Activated naive CD4-positive, alpha-beta T cell treated with anti-CD3 and anti-CD28 coated beads, Interleukin-2, amount 50 U/mL, for 72 hours (primary cell): ENCODE measurements at regions not wholly inside any gene's neighbourhood (a gene's known extent, or its start where the extent isn't known, plus 50 kb on each side); places are given as distances from the start of the nearest gene placed in this dataset.

Experiments used
- ATAC-seq, 2 donors: fragments of 150-1000 bp; cut with Tn5 transposase; 2 replicates each; pipeline ENCODE4 v1.10.0; 2021; ENCODE audit warnings: mild to moderate bottlenecking in 2 of 2, moderate library complexity in 2 of 2
- DNase-seq, 2 donors: peaks; one replicate each; pipeline ENCODE4 v3.0.0; 2021 to 2022; ENCODE audit warnings: low spot score in 2 of 2
- H3K27ac Mint-ChIP-seq, 2 donors: one replicate each; pipeline ENCODE4 v1.8.0; 2022; ENCODE audit warnings: mild to moderate bottlenecking in 2 of 2, mixed read lengths in 2 of 2
- H3K36me3 Mint-ChIP-seq, 2 donors: one replicate each; pipeline ENCODE4 v1.8.0; 2022; ENCODE audit warnings: mixed read lengths in 2 of 2
- H3K9me3 Mint-ChIP-seq, 2 donors: one replicate each; pipeline ENCODE4 v1.8.0; 2022; ENCODE audit warnings: mixed read lengths in 2 of 2

DNA sequence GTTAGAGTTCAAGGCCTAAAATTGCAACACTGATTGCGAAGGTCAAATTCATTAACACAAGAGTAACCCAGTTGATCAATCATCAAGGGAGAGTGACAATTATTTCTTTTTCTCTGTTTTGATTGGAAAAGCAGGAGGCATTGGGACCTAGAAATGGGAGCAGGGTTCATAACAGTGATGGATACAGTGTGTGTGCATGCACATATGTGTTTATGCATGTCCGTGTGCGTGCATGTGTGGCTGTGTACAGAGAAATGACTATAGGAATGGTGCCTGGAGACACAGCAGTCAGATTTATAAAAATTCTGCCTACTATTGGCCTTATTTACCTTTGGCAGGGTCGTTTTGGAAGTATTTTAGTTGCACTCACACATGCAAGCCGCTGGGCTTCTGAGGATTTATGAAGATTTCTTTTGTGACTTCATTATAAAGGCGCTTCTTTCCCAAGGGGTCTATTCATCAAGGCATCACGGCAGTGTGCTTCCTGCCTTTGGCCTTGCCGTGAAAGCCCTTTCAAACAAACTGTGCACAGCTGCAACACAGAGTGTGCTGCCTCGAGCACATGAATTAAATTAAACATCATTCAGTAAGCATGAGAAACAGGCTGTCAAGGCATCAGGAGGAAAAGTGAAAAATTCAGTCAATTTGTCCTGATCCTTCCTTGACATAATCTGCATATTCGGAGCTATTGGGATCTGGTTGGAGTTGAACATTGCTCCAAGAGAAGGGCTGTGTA lies 122.8 kb upstream of the PUM3 start:
- peaks cover under 1 to 3% of the 10 kb centered on the region in 2 donors for H3K36me3 Mint-ChIP-seq
- no peak for DNase-seq
- no peak overlapping the region for H3K27ac Mint-ChIP-seq
- ATAC-seq: no peak
- peaks cover 7 to 8% of the 10 kb centered on the region in 2 donors for H3K9me3 Mint-ChIP-seq

DNA sequence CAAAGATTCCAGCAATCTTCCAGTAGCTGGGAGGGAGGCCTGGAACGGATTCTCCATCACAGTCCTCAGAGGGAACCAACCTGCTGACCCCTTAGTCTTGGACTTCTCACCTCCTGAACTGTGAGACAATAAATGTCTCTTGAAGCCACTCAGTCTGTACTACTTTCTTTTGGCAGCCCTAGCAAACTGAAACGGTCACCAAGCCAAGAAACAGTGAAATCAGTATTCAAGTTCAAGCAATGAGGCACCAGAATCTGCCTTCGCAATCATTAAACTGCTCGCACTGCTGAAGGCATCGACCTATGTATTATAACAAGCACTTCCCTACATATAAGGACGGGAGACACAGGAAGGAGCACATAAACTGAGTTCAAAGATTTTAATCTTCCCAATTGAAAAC lies 120.6 kb upstream of the PUM3 start:
- Mint-ChIP-seq H3K27ac (no peak overlapping the region), H3K36me3 (no peaks in the 10 kb centered on the region), H3K9me3 (peaks cover 1 to 2% of the 10 kb centered on the region in 2 donors)
- ATAC-seq (no peak), DNase-seq (no peak)

DNA sequence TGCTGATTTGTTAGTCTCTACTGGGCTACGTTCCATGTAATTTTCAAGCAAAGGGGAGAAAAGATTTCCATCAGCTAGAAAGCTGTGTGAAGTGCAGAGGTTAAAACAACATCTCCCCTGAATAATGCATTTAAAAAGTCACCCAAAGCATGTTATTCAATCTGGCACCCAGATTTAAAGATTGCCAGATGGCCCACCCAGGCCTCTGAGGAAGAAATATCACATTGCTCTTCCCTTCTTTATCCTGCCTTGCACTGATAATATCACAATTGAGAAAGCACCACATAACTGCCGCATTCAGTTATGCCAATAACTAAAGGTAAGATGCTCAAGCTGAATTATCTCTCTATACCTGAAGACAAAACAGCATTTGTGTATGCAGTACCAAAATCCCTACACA lies 119.4 kb upstream of the PUM3 start:
- H3K9me3 Mint-ChIP-seq: no peaks in the 10 kb centered on the region
- DNase-seq: no peak
- no peaks in the 10 kb centered on the region for H3K36me3 Mint-ChIP-seq
- no peak overlapping the region for H3K27ac Mint-ChIP-seq
- ATAC-seq: no peak

DNA sequence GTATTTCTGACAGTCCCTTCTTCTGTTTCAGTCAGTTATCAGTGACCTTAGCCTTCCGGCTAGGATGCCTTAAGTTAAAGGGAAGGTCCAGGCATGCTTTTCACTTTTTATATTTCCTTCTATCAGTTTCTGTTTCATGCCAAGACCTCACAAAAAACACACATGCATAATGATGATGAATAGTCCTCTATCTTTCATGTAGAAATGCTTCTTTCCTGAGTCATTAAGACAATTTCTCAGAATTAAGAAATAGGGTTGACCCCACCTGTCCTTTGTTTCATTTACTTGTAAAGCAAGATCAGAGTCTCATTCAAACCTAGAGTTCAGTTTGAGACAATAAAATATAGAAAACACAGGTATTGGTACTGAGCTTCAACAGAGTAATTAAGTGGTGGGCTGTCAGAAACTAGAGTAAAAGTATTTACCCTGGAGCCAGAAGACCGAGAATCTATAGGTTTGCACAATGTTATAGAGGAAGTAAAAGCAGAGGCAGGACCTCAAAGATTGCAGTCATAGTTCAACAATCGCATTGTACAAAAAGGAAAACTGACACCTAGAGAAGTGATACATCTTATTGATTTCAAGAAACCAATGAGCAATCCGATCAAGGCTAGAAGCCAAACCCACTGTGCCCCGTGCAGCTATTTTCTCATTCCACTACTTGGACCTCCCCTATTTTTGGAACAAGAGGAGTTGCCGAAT lies 118.7 kb upstream of the PUM3 start:
- ATAC-seq: peak in 1 of 2 donors; percentile 67
- Mint-ChIP-seq H3K27ac (no peak overlapping the region), H3K9me3 (no peaks in the 10 kb centered on the region), H3K36me3 (no peaks in the 10 kb centered on the region)
- no peak for DNase-seq

DNA sequence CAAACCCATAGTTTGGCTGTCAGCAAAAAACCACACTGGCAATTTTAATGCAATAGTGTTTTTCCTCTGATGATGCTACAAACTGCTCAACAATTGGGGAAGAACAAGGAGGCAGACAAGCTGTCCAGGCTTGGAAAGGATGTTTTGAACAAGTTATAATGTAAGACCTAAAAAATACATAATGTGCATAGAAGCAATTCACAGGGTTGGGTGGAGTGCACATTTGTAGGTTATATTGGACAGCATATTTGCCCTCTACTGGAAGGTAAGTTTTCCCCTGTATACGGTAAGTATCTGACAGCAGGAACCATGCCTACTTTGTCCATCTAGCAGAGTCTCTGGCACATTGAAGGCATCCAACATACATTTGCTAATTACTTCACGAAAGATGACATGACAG lies 114.3 kb upstream of the PUM3 start:
- H3K36me3 Mint-ChIP-seq: no peaks in the 10 kb centered on the region
- DNase-seq (no peak), ATAC-seq (no peak)
- H3K27ac Mint-ChIP-seq: no peak overlapping the region
- H3K9me3 Mint-ChIP-seq: no peaks in the 10 kb centered on the region

DNA sequence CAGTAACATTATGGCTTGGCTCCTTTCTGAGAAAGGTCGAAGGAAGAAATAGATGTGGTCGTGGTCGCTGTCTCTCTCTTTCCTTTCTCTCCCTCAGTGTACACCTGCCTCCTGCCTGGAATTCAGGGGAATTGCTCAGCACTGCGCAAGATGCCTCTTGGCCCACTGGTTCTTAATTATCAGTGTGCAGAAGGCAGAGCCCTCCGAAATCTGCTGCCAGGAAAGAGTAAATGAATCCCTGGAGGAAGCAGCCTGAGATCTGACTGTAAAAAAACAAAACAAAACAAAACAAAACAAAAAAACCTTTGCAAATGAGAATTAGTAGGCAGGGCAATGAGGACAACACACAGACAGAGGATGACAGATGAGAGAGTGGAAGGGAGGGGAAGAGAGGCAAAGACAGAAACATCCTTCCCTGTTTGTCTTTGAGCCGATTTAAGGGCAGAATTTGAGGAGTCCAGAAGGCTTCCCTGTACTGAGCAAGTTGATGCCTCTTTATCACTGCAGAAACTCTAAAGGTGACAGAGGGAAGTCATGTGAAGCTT lies 113.8 kb upstream of the PUM3 start:
- H3K9me3 Mint-ChIP-seq: no peaks in the 10 kb centered on the region
- no peaks in the 10 kb centered on the region for H3K36me3 Mint-ChIP-seq
- H3K27ac Mint-ChIP-seq: no peak overlapping the region
- ATAC-seq (no peak), DNase-seq (no peak)

DNA sequence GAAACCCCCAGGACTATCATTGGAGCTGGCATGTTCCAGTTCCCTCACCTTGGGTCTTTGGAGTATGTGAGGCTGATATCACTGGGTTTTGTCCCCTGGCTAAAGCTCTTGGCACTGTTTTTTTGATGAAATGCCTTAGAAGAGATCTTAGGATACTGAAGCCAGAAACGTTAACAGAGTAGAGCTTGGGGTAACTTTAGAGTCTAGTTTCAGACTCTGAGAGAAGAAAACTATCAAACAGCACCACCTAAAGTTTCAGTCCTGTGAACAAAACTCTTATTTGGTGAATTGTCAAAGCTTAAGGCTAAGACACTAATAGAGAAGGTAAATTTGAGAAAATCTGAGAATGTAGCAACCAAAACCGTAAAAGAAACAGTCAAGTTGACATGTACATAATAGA lies 111.7 kb upstream of the PUM3 start:
- ATAC-seq: no peak
- DNase-seq: no peak
- no peaks in the 10 kb centered on the region for H3K36me3 Mint-ChIP-seq
- no peaks in the 10 kb centered on the region for H3K9me3 Mint-ChIP-seq
- no peak overlapping the region for H3K27ac Mint-ChIP-seq

DNA sequence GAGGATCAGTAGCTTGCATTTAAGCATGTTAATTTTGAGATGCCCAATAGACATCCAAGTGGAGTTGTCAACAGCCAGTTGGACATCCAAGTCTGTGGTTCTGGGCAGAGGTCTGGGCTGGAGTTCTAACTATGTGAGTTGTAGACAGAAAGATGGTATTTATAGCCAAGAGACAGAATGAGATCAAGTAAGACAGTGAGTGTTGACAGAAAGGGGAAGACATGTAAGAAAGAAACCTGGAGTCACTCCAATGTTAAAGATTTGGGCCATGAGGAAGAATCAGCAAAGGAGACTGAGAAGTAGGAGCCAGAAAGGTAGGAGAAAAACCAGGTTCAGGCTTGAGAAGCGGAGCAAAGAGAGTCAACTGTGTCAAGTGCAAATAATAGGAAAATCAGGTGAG lies 95.5 kb upstream of the PUM3 start:
- DNase-seq (no peak), ATAC-seq (no peak)
- Mint-ChIP-seq H3K36me3 (no peaks in the 10 kb centered on the region), H3K9me3 (no peaks in the 10 kb centered on the region), H3K27ac (no peak overlapping the region)

DNA sequence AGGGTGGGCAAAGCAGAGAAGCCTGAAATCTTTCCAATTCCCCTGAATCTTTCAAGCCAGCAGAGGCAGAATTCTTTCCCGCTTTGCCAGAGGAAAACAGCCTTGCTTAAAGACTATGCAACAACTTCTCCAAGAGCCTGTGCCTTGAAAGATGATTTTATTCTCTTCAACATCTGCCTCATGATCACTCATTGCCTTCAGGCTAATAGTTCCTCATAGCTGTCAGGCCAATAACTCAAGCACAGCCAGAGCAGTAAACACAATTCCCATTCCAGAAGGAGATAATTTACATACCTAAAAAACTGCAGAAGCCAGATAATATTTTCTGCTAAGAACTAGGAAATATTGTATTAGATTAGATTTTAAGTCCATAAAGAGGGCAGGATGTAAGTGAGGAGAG lies 92.3 kb upstream of the PUM3 start:
- no peak overlapping the region for H3K27ac Mint-ChIP-seq
- H3K36me3 Mint-ChIP-seq: no peaks in the 10 kb centered on the region
- ATAC-seq: no peak
- DNase-seq: no peak
- H3K9me3 Mint-ChIP-seq: no peaks in the 10 kb centered on the region

DNA sequence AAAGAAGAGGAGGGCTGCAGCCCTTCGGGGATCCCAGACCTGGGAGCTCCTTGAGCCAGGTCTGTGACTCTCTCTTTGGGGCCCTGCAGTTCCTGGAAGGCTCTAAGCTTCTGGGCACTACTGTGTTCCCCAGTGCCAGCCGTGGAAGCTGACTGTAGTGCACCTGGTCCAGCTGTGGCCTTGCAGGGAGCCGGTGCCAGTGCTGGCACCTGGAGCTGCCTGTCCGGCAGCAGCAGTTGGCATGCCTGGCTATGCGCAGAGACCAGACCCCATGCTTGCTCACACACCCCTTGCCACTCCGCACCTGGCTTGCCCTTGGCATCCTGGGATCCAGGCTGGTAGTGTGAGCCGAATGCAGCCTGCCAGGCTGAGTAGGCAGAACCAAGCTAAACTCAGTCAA lies 91.0 kb upstream of the PUM3 start:
- Mint-ChIP-seq H3K27ac (no peak overlapping the region), H3K36me3 (no peaks in the 10 kb centered on the region)

DNA sequence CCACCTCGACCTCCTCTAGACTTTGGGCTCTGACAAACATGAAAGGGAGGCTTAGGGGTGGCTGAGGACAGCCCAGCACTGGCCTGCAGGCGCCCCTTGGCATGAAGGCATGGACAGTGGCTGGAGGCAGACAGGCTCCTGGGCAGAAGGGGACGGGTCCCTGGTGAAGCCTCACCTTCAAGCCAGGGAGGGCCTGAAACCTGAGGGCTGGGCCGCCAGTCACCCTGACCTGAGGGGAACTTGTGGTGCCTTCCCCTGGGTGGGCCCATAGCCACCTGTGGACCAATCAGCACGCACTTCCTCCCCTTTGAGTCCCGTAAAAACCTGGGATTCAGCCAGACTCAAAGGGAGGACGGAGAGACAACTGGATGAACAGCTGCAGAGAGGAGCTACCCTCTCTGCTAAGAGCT lies 90.4 kb upstream of the PUM3 start:
- ATAC-seq (no peak), DNase-seq (no peak)
- H3K27ac Mint-ChIP-seq: no peak overlapping the region
- no peaks in the 10 kb centered on the region for H3K9me3 Mint-ChIP-seq
- H3K36me3 Mint-ChIP-seq: no peaks in the 10 kb centered on the region

More for the DNA sequence above, 91.0 kb upstream of the PUM3 start:
- no peak for ATAC-seq
- no peaks in the 10 kb centered on the region for H3K9me3 Mint-ChIP-seq
- DNase-seq: no peak

DNA sequence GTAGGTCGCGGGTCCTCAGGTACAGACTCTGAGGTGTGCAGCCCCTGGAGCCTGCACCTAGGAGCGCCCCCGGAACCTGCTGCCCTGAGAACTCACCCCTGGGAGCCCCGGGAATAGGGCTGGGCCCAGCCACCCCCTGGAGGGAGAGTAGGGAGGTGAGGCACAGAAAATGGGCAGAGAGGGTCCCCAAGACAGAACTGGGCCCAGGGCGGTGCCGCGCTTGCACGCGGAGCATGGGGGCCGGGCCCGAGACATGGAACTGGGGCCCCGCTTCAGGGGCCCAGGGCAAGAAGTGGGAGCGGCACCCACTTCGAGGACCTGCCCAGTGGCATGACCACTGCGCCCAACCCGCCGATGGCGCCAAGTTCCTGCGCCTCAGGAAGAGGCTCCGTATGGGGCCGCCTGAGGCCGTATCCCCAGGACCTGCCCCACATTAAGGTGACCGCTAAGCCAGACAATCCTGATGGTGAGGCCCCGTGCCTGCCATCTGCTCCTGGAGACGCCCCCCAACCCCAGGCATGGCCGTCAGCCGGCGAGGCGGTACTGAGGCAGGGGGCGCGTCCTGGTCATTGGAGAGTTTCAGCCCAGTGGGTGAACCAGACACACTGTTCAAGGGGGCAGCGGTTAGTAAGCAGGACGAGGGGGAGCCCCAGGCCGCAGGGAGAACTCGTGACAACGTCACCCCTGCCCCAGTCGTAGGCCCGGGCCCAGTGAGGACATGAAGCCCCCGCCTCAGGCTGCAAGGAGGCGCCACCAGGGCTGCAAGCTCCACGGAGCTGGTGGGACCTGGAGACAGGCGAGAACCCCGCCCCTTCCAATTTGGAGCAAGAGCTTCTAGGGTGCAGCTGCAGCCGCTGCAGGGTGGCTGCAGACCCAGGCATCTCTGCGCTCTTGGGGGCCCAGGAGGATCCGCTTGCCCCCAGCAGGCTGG lies 89.5 kb upstream of the PUM3 start:
- no peak for ATAC-seq

DNA sequence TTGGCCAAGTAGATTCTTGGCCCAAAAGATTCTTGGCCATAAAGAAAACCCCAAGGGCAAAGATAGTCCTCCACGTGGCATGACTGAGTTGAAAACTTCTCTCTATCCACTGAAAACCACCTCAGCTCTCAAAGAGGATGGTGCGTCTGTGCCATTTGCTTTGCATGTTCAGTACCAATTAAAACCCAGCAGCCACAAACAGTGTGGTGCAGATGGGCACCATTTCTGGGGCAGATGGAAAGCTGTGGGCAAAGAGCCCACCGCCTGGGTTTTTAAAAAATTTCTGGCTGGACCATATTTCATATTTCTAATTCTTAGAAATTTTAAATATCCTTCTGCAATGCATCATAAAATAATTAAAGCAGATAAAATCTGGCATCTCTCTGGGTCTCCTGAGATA lies 84.5 kb upstream of the PUM3 start:
- ATAC-seq: no peak
- DNase-seq: no peak
- Mint-ChIP-seq H3K36me3 (no peaks in the 10 kb centered on the region), H3K9me3 (no peaks in the 10 kb centered on the region), H3K27ac (no peak overlapping the region)

More for the DNA sequence above, 89.5 kb upstream of the PUM3 start:
- Mint-ChIP-seq H3K9me3 (no peaks in the 10 kb centered on the region), H3K27ac (no peak overlapping the region), H3K36me3 (no peaks in the 10 kb centered on the region)
- no peak for DNase-seq

DNA sequence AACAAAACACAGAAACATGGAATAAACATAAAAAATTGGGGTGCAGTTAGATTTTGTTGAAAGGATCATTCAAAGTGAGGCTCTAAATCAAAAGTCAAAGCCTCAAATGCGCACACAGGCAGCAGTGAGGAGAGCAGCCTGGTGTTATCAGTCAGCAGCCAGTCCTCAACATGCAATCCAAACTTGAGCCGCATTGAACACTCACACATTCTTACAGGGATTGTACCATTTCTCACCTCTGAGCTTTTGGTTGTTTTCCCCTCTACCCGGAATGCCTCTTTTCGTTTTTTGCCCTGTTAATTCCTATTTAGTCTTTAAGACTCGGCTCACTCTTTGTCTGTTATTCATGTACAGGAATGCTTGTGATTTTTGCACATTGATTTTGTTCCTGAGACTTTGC lies 81.1 kb upstream of the PUM3 start:
- H3K9me3 Mint-ChIP-seq: no peaks in the 10 kb centered on the region
- DNase-seq: no peak
- no peak for ATAC-seq
- no peaks in the 10 kb centered on the region for H3K36me3 Mint-ChIP-seq
- no peak overlapping the region for H3K27ac Mint-ChIP-seq

DNA sequence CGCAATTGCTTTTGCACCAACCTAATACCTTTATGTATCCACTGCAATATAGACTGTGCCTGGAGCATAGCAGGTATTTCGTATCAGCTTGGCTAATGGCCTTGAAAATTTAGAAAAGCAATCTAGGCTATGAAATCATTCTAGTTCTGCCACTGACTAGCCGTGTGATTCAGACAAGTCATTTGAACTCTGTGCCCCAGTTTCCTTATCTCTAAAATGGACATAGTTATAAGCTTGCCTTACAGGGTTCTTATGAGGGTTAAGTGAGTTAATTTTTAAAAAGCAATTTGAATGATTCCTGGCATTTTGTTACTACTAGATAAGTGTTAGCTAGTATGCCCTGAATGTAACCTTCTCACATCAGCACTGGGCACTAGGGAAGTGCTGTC lies 80.5 kb upstream of the PUM3 start:
- DNase-seq (no peak), ATAC-seq (no peak)
- Mint-ChIP-seq H3K27ac (no peak overlapping the region), H3K36me3 (no peaks in the 10 kb centered on the region), H3K9me3 (no peaks in the 10 kb centered on the region)

DNA sequence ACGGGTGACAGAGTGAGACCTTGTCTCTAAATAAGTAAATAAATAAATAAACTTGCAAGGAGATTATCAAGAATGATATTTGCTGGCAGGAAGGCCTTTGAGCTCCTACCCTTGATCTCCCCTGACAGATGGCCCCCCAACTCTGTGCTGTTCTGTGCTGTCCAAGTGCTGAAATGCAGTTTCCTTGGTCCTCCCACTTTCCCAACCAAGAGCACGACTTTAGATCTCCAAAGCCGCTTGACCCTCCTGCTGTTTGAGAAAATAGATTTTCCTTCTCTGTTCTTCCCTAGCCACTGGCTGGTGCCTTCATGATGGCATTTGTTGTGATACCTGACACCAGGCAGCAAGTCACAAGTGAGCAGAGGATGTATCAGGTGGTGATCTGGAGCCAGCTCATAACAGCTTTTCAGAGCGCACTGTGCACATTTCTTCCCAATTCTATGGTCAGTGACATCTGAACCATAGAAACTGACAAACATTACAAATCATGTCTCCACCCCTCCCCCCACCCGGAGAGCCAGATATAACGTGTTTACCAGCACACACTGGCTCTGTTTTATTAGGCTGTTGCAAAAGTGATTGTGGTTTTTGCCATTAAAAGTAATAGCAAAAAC lies 80.0 kb upstream of the PUM3 start:
- ATAC-seq (no peak), DNase-seq (no peak)
- no peaks in the 10 kb centered on the region for H3K9me3 Mint-ChIP-seq
- H3K27ac Mint-ChIP-seq: no peak overlapping the region
- no peaks in the 10 kb centered on the region for H3K36me3 Mint-ChIP-seq

DNA sequence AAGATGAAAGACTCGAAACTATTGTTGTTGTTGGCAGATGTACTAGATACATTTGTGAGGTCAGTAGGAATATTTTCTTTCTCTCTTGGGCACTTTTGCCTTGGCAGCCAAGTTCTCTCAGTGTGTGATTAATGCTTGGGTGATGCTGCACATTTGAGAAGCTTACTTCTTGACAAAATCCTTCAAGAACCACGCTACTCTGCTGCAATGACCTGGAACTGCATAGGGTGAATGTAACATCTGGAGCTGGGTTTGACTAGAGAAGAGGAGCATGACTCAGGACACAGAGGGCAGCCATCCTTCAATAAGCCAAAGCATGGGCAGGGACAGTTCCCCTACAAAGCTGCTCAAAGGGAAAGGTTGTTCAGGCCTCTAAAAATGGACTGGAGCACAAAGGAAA lies 75.5 kb upstream of the PUM3 start:
- H3K36me3 Mint-ChIP-seq: no peaks in the 10 kb centered on the region
- ATAC-seq (no peak), DNase-seq (no peak)
- H3K27ac Mint-ChIP-seq: no peak overlapping the region
- no peaks in the 10 kb centered on the region for H3K9me3 Mint-ChIP-seq
